ENCODE measurements at regions not wholly inside any gene's neighbourhood (a gene's known extent, or its start where the extent isn't known, plus 50 kb on each side); places are given as distances from the start of the nearest gene placed in this dataset.

GRCh38 chr22:34784056-34784455 is 281.9 kb upstream of the ISX start:
- H2AFZ ChIP-seq (ENCODE audit: low read depth, low read length, severe bottlenecking) = no peak overlapping the region
- no peaks in the 10 kb centered on the region for H3K9me3 ChIP-seq (ENCODE audit: insufficient read depth, low read length)
- no peaks in the 10 kb centered on the region for H4K20me1 ChIP-seq (ENCODE audit: low read depth, low read length)

DNA sequence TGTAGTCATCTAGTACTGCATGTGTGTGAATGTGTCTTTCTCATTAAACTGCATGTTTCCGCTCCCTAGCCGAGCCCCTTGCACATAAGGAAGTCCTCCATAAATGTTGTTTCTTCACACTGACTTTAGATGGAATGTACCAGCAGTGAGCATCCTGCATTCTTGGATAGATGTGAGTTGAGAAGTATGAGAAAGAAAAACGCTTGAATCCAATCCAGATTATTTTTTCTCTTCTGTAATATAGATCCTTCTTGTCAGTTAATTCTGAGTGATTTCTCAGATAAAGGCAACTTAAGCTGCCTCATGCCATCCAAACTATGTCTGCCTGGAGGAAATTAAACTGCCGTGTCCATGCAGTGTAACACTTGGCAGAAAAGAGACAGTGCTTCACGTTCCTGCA is 268.1 kb upstream of the ISX start:
- Histone ChIP-seq H3K9ac (ENCODE audit: low read length) (no peak overlapping the region), H2AFZ (ENCODE audit: low read depth, low read length, severe bottlenecking) (no peak overlapping the region), H3K36me3 (ENCODE audit: low read length) (no peaks in the 10 kb centered on the region), H4K20me1 (ENCODE audit: low read depth, low read length) (no peaks in the 10 kb centered on the region), H3K4me2 (ENCODE audit: low read depth, low read length, poor library complexity, severe bottlenecking) (no peak overlapping the region), H3K27ac (ENCODE audit: low read depth, low read length) (no peak overlapping the region), H3K9me2 (replicated peaks; ENCODE audit: insufficient read depth, low read length) (no peaks in the 10 kb centered on the region), H3K4me3 (ENCODE audit: insufficient read depth, low read length, poor library complexity, severe bottlenecking) (no peak overlapping the region), H3K27me3 (ENCODE audit: low read length) (no peaks in the 10 kb centered on the region), H3K9me3 (ENCODE audit: insufficient read depth, low read length) (no peaks in the 10 kb centered on the region), H3F3A (ENCODE audit: insufficient read depth) (no peaks in the 10 kb centered on the region), H3K79me2 (ENCODE audit: insufficient read depth, low read length) (no peaks in the 10 kb centered on the region)
- TF ChIP-seq, protein P1, sequence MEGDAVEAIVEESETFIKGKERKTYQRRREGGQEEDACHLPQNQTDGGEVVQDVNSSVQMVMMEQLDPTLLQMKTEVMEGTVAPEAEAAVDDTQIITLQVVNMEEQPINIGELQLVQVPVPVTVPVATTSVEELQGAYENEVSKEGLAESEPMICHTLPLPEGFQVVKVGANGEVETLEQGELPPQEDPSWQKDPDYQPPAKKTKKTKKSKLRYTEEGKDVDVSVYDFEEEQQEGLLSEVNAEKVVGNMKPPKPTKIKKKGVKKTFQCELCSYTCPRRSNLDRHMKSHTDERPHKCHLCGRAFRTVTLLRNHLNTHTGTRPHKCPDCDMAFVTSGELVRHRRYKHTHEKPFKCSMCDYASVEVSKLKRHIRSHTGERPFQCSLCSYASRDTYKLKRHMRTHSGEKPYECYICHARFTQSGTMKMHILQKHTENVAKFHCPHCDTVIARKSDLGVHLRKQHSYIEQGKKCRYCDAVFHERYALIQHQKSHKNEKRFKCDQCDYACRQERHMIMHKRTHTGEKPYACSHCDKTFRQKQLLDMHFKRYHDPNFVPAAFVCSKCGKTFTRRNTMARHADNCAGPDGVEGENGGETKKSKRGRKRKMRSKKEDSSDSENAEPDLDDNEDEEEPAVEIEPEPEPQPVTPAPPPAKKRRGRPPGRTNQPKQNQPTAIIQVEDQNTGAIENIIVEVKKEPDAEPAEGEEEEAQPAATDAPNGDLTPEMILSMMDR (IDR thresholded peaks at IDR 0.05; ENCODE audit: insufficient read depth, low read length, poor library complexity, severe bottlenecking) = no peak
- TF ChIP-seq EZH2phosphoT487 (conservative IDR thresholded peaks at IDR 0.05; ENCODE audit: low read length) = no peak

More at GRCh38 chr22:34784056-34784455, 281.9 kb upstream of the ISX start:
- no peak overlapping the region for H3K4me3 ChIP-seq (ENCODE audit: insufficient read depth, low read length, poor library complexity, severe bottlenecking)
- no peak overlapping the region for H3K27ac ChIP-seq (ENCODE audit: low read depth, low read length)
- H3K79me2 ChIP-seq (ENCODE audit: insufficient read depth, low read length) = no peaks in the 10 kb centered on the region
- TF ChIP-seq, protein P1 (IDR thresholded peaks at IDR 0.05; ENCODE audit: insufficient read depth, low read length, poor library complexity, severe bottlenecking) = no peak
- TF ChIP-seq EZH2phosphoT487 (conservative IDR thresholded peaks at IDR 0.05; ENCODE audit: low read length) = no peak
- H3F3A ChIP-seq (ENCODE audit: insufficient read depth) = no peaks in the 10 kb centered on the region
- no peaks in the 10 kb centered on the region for H3K27me3 ChIP-seq (ENCODE audit: low read length)
- H3K4me2 ChIP-seq (ENCODE audit: low read depth, low read length, poor library complexity, severe bottlenecking) = no peak overlapping the region
- H3K9ac ChIP-seq (ENCODE audit: low read length) = no peak overlapping the region
- no peaks in the 10 kb centered on the region for H3K9me2 ChIP-seq (replicated peaks; ENCODE audit: insufficient read depth, low read length)
- H3K36me3 ChIP-seq (ENCODE audit: low read length) = no peaks in the 10 kb centered on the region

GRCh38 chr22:34798605-34799004 is 267.4 kb upstream of the ISX start:
- H4K20me1 ChIP-seq (ENCODE audit: low read depth, low read length) = no peaks in the 10 kb centered on the region
- H2AFZ ChIP-seq (ENCODE audit: low read depth, low read length, severe bottlenecking) = no peak overlapping the region
- H3K9me2 ChIP-seq (replicated peaks; ENCODE audit: insufficient read depth, low read length) = no peaks in the 10 kb centered on the region
- no peak overlapping the region for H3K9ac ChIP-seq (ENCODE audit: low read length)
- H3K4me2 ChIP-seq (ENCODE audit: low read depth, low read length, poor library complexity, severe bottlenecking) = no peak overlapping the region
- no peaks in the 10 kb centered on the region for H3F3A ChIP-seq (ENCODE audit: insufficient read depth)
- no peak overlapping the region for H3K4me3 ChIP-seq (ENCODE audit: insufficient read depth, low read length, poor library complexity, severe bottlenecking)
- H3K36me3 ChIP-seq (ENCODE audit: low read length) = no peaks in the 10 kb centered on the region
- no peaks in the 10 kb centered on the region for H3K9me3 ChIP-seq (ENCODE audit: insufficient read depth, low read length)
- no peak overlapping the region for H3K27ac ChIP-seq (ENCODE audit: low read depth, low read length)
- no peak for TF ChIP-seq EZH2phosphoT487 (conservative IDR thresholded peaks at IDR 0.05; ENCODE audit: low read length)
- TF ChIP-seq, protein P1 (IDR thresholded peaks at IDR 0.05; ENCODE audit: insufficient read depth, low read length, poor library complexity, severe bottlenecking) = no peak
- no peaks in the 10 kb centered on the region for H3K79me2 ChIP-seq (ENCODE audit: insufficient read depth, low read length)
- H3K27me3 ChIP-seq (ENCODE audit: low read length) = no peaks in the 10 kb centered on the region

Measured in SU-DHL-6 (cell line).